Cardiac muscle cell (in vitro differentiated cells and primary cell): ENCODE measurements at regions not wholly inside any gene's neighbourhood (a gene's known extent, or its start where the extent isn't known, plus 50 kb on each side); places are given as distances from the start of the nearest gene placed in this dataset.

Experiments used
- DNase-seq, 2 donors: peaks; one replicate each; pipeline versions ENCODE4 v3.0.0 to v3.0.0-alpha.2; 2010 to 2017; ENCODE audit warnings: low read depth in 1 of 2, low spot score in 1 of 2
- H3K27ac ChIP-seq: fragments of 200-600 bp; sonication (generic); 2 replicates; pipeline ENCODE4 v1.5.1; 2016
- H3K27me3 ChIP-seq: fragments of 200-600 bp; sonication (generic); 2 replicates; pipeline ENCODE4 v1.6.0; 2016; ENCODE audit warnings: control low read depth
- H3K36me3 ChIP-seq: fragments of 200-600 bp; sonication (generic); 2 replicates; pipeline ENCODE4 v1.5.1; 2016; ENCODE audit warnings: control low read depth
- H3K4me1 ChIP-seq: fragments of 200-600 bp; sonication (generic); 2 replicates; pipeline ENCODE4 v1.8.1; 2017; ENCODE audit warnings: low read depth, mild to moderate bottlenecking, mixed run types
- H3K4me3 ChIP-seq: fragments of 200-600 bp; sonication (generic); 2 replicates; pipeline ENCODE4 v1.5.1; 2016; ENCODE audit warnings: mild to moderate bottlenecking
- H3K9me3 ChIP-seq: fragments of 200-600 bp; sonication (generic); 2 replicates; pipeline ENCODE4 v1.5.1; 2017; ENCODE audit warnings: low read depth, mild to moderate bottlenecking, control low read depth
- CTCF ChIP-seq: IDR thresholded peaks from 2 replicates; pipeline ENCODE4 v1.5.1; 2012; ENCODE audit warnings: low read depth, mild to moderate bottlenecking, low read length

- Histone ChIP-seq H3K4me1 (no peaks in the 10 kb centered on the region), H3K27me3 (no peaks in the 10 kb centered on the region), H3K4me3 (no peak overlapping the region), H3K27ac (no peak overlapping the region), H3K9me3 (no peaks in the 10 kb centered on the region), H3K36me3 (no peaks in the 10 kb centered on the region)
- no peak for DNase-seq
- TF ChIP-seq CTCF: no peak
Measured at GRCh38 chr5:26321278-26321677, 717.1 kb downstream of the CDH9 start.

- TF ChIP-seq CTCF: no peak
- no peak overlapping the region for H3K27ac ChIP-seq
Measured at GRCh38 chr5:26310415-26310814, 728.0 kb downstream of the CDH9 start.

GRCh38 chr5:26295541-26295940 is 742.8 kb downstream of the CDH9 start:
- no peaks in the 10 kb centered on the region for H3K27me3 ChIP-seq
- no peaks in the 10 kb centered on the region for H3K9me3 ChIP-seq
- H3K4me3 ChIP-seq: no peak overlapping the region
- no peaks in the 10 kb centered on the region for H3K36me3 ChIP-seq
- TF ChIP-seq CTCF: no peak
- no peak for DNase-seq
- no peak overlapping the region for H3K27ac ChIP-seq
- H3K4me1 ChIP-seq: no peaks in the 10 kb centered on the region

More at GRCh38 chr5:26310415-26310814, 728.0 kb downstream of the CDH9 start:
- no peaks in the 10 kb centered on the region for H3K27me3 ChIP-seq
- H3K9me3 ChIP-seq: no peaks in the 10 kb centered on the region
- DNase-seq: no peak
- no peaks in the 10 kb centered on the region for H3K4me1 ChIP-seq
- H3K4me3 ChIP-seq: no peak overlapping the region
- H3K36me3 ChIP-seq: no peaks in the 10 kb centered on the region

DNA sequence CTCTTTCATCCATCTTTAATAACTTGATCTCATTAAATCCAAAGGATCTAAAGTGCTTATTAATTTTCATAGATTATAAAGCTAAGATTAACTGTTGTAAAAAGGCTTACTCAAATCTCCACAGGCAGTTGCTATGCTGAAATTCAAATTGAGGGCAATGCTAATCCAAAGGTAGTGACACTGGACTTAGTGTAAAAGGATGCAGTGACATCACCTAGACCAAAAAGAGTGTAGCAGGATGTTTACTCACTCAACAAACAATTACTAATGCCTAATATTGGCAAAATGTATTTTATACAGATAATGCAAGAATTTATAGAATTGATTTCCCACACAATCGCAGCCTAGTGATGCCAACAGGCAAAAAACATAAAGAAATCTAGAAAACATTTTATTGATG is 756.2 kb downstream of the CDH9 start:
- TF ChIP-seq CTCF: no peak
- Histone ChIP-seq H3K27ac (no peak overlapping the region), H3K27me3 (no peaks in the 10 kb centered on the region), H3K4me3 (no peak overlapping the region), H3K36me3 (no peaks in the 10 kb centered on the region), H3K4me1 (no peaks in the 10 kb centered on the region), H3K9me3 (no peaks in the 10 kb centered on the region)
- DNase-seq: no peak

GRCh38 chr5:26278078-26278477 is 760.3 kb downstream of the CDH9 start:
- H3K27me3 ChIP-seq: no peaks in the 10 kb centered on the region
- DNase-seq: no peak
- H3K4me1 ChIP-seq: no peaks in the 10 kb centered on the region
- H3K9me3 ChIP-seq: no peaks in the 10 kb centered on the region
- H3K4me3 ChIP-seq: no peak overlapping the region
- TF ChIP-seq CTCF: no peak
- no peak overlapping the region for H3K27ac ChIP-seq
- H3K36me3 ChIP-seq: no peaks in the 10 kb centered on the region

DNA sequence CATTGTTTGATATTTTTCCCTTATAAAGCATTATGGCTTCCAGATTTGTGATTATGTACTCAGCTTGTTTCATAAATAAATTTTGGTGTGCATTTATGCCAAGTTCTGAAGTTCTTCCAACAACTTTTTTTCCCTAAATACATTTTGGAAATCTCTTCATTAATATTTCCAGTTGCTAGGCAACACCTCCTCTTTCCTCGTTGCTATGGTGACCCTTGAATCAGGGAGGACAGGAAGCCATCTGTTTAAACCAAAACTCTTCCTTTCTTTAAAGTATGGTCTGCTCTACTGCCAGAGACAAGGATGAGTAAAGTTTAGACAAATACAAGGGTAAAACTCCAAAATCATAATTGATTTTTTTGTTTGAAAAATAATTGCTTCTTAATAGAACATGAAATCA is 779.3 kb downstream of the CDH9 start:
- Histone ChIP-seq H3K27me3 (no peaks in the 10 kb centered on the region), H3K36me3 (no peaks in the 10 kb centered on the region), H3K27ac (no peak overlapping the region), H3K4me3 (no peak overlapping the region), H3K4me1 (no peaks in the 10 kb centered on the region), H3K9me3 (no peaks in the 10 kb centered on the region)
- TF ChIP-seq CTCF: no peak
- no peak for DNase-seq
